CD4-positive, alpha-beta T cell treated with Interleukin-15 for 4 hours (primary cell): ENCODE measurements at regions not wholly inside any gene's neighbourhood (a gene's known extent, or its start where the extent isn't known, plus 50 kb on each side); places are given as distances from the start of the nearest gene placed in this dataset.
A peak's percentile ranks its signal among the peaks of the same experiment; 100 is the strongest.

ENCODE experiments used
- DNase-seq: peaks from one replicate; pipeline ENCODE4 v3.0.0-alpha.2; 2020; ENCODE audit warnings: low spot score

DNA sequence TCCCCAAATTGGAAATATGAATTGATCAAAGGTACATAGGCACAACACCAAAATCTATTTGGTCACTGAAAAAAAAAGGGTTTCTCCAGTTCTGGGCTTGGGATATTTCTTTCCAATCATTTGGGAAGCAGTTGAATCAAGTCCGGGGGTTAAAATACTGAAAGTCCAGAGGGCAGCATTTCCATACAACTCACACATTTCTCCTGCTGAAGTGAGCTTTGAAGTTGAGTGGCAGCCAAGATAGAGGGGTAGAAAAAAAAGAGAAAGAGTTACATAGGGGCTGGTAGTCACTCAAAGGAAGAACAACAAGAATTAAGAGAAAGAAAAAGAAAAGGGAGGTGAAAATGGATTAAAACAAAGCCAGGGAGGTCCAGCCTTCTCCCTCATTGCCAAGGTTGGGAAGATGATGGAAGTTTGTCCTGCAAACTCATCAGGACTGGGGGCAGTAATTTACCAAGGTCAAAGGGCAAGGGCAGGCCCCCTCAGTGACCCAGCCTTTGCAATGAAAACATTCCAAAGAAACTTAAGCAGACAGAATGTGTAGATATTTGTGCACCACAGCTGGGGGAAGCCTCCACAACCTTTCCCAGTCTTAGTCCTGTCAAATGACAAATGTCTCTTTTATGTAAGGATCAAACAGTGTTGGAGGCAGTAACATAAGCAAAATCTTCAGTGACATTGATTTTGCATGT lies 525.3 kb upstream of the JARID2 start:
- no peak for DNase-seq

DNA sequence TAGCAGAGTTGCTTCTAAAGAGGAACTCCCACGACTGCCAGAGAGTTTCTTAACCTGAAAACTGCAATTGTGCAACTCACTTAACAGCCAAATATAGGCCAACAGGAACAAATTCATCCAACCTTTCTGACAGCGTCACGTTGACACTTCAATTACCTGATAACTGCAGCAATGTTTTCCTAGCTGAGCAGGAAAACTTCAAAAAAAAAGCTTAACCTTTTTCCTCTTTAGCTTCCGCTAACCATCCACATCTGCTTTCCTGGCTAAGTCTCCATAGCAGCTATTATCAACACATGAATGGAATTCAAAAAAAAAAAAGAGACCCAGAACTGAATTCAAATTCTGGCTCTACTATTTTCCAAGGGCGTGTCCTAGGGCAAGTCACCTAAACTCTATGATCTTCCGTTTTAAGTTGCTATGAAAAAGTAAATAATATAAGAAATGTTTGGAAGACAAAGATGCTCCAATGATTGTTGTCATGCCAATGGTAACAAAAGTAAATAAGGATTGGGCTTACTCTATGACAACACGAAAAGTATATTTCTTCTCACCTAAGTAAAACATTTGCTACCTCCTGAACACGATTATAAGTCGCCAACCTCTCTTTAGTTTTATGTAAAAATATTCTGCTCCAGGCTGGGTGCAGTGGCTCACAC lies 524.6 kb upstream of the JARID2 start:
- no peak for DNase-seq

DNA sequence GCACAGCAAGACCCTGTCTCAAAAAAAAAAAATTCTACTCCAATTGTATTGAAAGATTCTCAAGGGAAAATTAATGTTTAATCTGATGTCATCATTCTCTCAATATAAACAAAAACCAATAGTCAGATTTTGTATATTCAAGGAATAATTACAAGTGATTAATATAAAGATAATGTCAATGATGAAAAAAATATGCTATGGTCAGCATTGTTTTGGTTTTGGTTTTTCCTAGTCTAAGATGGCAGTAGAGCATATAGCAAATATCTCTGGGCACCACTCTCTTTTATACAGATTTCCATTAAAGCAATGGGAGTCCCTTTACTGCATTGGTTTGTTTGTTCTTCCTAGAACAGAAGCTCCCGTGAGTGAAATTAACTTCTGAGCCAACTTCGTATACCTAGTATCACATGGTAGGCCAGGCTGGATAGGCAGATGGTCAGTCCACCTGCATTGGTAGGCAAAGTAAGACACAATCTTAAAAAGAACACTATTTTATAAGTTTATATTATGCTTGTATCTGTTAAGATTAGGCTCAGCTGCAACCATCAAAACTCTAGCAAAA lies 523.8 kb upstream of the JARID2 start:
- no peak for DNase-seq

DNA sequence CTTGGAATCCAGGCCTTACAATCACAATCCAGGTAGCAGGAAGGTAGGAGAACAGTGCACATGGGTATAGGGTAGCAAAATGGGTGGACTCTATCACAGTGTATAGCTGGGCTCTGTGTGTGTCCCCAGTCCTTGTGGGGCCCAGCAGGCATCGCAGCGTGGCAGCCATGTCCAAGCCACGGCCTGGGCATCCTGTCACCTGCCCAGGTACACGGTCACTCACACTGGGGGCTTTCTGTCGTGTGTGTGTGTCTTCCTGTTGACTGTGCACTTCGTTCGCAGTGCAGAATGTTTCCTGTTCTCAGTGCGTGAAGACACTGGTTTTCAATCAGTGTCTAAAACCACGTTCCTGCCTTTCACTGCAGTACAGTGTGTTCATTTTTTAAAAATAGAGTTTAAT lies 523.2 kb upstream of the JARID2 start:
- DNase-seq, result no peak

DNA sequence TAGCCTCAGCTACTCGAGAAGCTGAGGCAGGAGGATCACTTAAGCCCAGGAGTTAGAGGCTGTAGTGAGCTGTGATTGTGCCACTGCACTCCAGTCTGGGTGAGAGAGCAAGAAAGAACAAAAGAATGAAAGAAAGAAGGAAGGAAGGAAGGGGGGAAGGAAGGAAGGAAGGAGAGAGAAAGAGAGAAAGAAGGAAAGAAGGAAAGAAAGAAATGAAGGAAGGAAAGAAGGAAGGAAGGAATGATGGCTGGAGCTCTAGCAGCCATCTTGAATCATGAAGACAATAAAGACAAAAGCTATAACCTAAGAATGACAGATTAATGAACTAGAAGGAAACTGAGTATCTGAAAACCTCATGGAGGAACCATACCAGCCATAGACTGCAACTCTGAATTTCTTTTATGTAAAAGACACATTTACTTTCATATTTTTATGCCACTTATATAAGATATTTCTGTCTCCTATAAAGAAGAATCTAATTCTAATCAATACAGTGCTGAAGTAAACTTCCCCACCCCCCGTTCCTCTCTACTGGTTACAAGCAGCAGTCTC lies 522.3 kb upstream of the JARID2 start:
- no peak for DNase-seq

DNA sequence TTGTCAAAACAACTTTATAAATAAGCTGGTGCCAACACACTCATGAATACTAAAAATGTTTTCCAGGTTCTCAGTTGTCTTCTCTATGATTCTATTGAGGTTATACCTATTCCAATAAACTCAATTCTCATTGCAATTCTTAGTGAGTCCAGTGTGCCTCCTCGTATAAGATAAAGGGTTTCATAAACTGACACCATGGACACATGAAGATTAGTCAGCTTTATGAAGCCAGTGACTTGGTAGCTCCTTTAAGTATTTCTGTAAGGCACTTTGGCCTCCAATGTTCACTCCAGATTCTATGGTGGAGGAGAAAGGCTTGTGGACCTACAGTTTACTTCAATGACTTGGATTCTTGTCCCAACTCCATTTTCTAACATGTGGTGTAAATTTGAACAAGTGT lies 521.3 kb upstream of the JARID2 start:
- DNase-seq, result no peak

DNA sequence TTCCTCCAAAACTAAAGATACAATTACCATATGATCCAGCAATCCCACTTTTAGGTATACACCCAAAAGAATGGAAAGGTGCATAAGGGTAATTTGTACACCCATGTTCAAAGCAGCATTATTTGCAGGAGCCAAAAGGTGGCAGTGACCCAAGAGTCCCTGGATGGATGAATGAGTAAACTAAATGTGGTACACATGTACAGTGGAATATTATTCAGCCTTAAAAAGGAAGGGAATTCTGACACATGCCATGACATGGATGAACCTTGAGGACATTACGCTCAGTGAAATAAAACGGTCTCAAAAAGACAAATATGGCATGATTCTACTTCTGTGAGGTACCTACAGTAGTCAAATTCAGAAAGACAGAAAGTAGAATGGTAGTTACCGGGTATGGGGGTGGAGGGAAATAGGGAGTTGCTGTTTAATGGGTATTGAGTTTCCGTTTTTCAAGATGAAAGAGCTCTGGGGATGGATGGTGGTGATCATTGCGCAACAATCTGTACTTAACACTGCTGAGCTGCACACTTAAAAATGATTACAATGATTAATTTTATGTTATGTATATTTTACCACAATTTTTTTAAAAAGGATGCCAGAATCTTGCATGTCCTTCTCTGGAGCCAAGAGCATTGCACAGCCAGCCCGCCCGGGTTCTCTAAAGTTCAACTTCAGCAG lies 518.9 kb upstream of the JARID2 start:
- DNase-seq, result no peak

DNA sequence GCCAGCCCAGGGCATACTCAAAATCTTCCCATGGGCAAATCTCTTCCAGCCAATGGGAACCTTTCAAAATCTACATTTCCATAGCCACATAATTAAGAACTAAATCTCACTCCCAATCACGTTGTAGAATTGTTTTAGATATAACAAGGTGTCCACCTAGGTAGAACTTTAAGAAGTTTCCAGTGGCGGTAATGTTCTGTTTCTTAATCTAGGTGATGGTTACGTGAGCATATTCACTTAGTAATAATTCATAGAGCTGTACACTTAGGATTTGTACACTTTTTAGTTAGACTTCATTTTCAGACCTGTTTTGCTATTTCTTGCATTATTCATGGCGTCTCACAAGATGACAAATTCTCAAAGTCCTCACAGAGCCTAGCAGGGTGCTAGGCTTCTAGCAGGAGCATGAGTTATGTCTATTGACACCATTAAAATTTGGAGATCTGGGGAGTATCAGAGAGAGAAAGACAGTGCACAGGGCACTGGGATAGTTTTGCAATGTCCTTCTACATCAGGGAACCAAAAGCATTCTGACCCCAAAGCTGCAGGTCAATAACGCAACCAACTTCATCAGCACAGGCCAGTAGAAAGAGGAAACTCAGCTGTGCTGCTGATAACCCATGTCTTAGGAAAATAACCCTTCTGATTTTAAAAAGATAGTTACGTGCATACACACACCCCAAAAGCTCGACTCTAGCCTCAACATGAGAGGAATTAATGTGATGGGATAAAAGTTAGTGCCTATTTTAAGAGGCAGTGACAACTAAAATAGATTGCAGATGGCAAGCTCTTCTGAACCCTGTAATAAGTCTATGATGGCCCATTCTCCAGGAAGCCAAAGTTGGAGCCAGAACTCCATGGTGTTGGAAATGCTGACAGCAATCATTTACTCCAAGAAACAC lies 518.1 kb upstream of the JARID2 start:
- no peak for DNase-seq

DNA sequence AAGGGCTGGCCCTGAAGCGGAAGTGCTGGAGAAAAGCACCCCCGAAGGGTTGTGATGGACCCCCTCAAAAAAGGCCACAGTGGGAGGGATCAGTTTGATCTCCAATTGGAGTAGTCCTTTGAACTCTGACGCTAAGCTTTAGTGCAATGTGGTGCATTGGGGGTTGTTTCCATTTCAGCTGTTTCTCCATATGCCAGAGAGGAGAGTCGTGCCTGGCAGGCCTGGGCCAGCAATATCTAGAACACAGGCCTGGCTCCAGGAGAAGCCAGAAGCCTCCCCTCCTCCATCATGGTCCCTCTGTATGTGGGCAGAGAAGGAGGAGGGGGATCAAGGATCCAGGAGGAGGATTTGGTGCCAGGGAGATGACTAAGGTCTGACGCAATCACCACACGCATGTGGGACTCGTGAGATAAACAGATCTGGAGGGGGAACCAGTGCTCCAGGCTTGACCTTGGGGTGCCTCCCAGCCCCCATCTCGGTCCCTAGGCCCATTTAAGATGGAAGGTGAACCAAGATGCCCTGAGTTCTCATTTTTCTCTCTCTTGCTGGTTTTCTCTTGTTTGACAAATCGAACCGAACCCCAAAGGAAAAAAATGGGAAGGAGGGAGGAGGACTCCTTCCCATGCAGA lies 517.4 kb upstream of the JARID2 start:
- DNase-seq, result no peak

DNA sequence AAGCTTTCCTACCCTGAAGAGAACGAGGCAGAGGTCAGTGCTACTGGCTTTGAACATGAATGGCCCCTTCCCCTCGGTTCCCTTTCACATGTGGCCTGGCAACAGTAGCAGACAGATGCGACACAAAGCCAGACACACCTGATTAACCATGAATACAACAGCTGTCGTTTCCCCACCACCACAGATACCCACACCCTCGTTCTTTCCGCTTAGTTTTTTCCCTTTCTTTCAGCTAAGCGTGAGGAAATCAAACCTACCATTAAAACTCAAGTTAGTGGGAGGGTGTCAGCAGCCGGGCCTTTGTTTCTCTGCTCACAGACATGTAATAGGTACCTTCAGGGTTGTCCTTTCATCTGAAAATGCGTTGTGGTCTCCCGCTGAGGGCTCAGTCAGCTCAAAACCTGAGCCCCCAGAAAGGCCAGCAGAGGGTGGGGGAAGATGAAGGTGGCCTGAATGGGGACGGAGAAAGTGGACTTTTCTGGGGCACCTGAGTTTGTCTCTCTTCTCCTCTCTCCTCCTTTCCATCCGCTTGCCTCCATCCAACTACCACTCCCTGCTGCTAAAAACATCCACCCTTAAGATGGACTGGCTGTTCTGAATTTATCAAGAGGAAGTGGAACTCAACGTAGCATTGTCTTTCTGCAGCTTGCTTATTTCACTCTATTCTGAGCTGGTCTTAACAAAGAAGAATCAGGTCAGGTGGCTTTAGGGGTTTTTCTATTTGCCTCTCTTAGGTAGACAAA lies 516.6 kb upstream of the JARID2 start:
- DNase-seq, result no peak

DNA sequence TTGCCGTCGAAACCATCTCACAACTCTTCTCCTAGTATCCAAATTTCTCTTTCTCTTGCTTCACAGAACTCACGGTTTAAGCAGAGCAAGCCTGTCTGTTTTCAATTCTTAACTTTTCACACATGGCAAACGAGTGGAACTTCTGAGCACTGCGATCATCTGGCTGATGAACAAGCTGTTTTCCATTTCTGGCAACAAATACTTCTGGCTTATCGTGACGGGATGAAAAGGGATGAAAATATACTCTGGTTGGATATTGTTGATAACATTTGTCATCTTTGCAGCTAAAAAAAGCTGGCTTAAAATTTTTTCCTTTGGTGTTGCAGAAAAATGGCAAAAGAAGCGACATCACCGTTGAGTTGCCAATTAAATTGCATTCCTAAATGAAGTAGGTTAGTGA lies 515.2 kb upstream of the JARID2 start:
- DNase-seq, result no peak

DNA sequence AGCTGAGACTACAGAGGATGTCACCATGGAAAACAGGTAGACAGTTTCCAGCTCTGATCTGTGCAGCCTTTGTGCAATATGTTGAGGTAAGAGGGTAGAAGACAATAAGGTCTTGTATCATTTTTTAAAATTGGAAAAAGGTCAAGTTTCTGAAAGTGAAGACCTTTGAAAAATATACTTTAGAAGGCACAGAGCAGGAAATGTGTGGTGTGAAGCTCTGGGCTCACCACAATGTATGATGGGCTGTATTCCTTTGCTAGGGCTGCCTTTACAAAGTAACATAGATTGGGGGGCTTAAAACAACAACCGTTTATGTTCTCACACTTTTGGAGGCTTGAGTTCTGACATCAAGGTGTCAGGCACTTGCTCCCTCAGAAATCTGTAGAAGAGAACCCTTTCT lies 514.3 kb upstream of the JARID2 start:
- no peak for DNase-seq

DNA sequence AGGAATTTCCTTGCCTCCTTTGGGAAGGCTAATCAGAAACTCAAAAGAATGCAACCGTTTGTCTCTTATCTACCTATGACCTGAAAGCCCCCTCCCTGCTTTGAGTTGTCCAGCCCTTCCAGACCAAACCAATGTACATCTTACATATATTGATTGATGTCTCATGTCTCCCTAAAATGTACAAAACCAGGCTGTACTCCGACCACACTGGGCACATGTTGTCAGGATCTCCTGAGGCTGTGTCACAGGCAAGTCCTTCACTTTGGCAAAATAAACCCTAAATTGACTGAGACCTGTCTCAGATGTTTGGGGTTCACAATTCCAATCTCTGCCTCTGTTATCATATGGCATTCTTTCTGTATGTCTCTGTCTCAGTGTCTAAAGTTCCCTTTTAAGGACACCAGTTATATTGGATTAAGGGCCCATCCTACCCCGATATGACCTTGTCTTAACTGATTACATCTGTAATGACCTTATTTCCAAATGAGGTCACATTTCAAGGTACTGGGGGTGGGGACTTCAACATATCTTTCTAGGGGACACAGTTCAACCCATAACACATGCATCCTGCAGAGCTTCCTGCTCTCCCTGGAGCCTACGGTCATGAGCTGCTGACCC lies 513.5 kb upstream of the JARID2 start:
- no peak for DNase-seq

DNA sequence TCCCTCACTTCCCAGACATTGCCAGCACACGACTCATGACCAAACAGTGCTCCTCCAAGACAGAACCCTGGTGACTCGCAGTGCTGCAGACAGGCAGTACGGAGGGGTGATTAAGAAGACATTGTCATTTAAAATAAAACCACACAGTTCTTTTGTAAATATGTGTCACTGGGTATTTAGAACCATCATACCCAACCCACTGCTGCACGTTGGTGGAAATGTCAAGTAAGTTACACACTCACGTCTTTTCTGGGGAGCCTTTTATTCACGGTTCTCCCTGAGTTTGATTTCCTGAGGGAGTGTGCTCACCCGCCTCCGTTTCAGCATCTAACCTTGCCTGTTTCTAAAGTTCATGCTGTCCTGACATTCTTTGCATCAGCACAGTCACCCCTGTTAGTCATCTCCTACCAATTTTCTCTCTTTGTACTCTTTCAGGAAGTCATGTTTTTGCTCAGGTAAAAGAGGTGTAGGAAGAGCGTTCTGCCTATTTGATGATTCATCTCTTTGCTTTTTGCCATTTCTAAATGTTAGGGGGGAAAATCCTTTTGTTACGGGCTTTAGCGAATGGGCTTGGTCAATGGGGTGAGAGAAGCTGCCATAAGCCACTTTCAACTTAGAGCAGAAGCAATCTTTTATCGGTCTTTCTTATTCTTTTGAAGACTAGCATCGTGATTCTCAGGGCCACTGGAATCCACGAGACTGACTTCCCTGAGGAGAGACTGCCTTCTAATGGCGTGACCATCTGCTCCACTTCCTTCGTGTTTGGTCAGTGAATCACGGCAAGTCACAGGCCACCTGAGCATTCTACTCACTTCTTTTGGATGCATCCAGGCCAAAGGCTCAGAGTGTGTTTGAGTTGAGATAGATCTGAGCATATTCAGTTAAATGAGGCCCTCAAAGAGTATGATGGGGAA lies 512.8 kb upstream of the JARID2 start:
- DNase-seq, result peak; percentile 64

DNA sequence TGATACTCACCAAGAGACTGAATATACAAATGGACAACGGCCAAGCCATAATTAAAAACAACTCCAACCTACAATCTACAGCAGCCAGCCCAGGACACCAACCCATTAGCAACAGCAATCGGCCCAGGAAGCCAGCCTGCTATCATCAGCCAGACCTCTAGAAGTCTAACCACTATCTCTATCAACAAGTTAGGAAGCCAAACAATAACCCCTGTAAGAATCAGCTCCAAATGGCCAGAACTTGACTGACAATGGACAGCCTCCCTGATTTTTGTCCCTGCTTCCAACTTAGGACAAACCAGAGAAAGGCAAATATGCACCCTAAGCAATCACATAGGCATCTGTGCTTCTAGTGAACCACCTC lies 511.8 kb upstream of the JARID2 start:
- no peak for DNase-seq

DNA sequence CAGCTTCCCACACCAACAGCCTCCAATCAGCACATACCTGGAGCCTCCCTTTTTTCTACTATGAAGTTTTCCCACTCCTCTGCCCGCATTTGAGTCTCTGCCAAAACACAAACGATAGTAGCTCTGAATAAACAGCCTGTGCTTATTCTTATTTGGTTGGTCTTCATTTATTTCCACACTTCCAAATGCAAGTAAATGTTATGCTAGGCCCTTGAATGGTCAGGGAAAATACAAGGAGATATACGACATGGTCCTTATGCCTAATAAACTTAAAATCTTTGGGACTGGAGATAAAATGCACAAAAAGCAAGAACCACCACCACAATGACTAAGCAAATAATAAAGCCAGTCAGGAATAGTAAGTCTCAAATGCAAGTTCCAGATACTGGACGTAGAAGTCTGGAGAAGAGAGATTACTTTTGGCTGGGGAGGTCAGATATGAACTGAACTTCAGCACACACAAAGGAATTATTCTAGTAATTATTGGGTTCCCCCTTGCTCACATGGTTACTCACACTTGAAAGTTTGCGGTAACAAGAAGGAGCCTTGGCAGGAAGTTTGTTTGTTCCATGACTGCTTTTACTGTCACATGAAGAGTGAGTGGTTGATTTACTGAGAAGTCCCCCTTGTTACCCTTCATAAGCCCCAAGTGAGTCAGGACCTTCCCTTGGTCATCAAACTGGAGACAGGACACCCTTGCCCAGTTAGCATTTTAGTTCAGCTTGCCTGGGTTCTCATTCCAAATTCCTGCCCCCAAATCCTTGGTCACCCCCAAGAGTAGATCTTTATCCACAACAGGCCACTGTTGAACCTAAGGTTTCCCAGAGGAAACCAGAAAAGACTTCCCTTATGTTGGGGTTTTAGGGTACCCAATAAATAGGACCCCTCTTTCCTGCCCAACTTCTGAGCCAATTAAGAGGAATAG lies 511.2 kb upstream of the JARID2 start:
- peak; percentile 60 for DNase-seq

DNA sequence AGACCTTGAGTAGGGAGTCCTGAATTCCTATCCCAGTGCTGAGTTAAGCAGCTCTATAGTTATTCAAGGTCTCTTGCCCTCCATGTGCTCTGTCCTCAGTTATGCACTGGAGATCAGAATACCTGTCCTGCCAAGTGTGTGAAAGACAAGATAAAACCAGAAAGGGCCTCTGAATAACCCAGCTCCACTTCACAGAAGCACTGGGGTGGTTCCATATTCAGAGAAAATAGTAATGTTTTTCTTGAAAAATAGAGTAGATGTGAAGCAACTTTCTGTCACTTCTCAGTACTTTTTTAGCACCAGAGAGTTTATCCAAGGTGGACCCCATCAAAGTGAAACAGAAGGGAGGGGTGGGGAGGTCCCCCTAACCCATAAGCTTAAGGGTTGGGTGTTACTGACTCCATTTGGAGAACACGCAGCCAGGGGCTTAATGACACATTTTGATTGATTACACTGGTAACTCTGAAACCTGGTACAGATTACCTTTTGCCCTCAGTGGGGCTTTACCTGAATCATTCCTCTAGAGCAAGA lies 509.8 kb upstream of the JARID2 start:
- DNase-seq, result no peak

DNA sequence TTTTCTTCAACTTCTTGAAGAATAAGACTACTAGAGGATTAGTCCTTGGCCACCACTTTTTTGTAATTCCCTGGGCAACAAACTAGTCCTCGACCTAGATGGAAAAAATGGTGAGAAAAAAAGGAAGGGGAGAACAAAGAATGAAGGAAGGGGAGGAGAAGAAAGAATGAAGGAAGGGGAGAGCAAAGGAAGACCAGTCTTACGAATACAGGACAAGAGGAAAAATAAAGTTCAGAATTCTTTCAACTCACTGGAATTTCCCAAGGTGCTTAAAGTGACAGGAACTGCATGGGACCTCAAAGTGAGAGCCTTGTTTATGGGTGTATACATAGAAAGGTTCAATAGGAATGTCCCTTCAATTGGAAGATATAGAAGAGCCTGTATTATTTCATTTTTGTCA lies 509.3 kb upstream of the JARID2 start:
- DNase-seq, result no peak
